ENCODE measurements at regions not wholly inside any gene's neighbourhood (a gene's known extent, or its start where the extent isn't known, plus 50 kb on each side); places are given as distances from the start of the nearest gene placed in this dataset.
"Not testable (repeated sequence)": the region's sequence is repeated elsewhere in the genome, so short reads cannot be mapped to it uniquely, and the experiment has no call there.

DNA sequence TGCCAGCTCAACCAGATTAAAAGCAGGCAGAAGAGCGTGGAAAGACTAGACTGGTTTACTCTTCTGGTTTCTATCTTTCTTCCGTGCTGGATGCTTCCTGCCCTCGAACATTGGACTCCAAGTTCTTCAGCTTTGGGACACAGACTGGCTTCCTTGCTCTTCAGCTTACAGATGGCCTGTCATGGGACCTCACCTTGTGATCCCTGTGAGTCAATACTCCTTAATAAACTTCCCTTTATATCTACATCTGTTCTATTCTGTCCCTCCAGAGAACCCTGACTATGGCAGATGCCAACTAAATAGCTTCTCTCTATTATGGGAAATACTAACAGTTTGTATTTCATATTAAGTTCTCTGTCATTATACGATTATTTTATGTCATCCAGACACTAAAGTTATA lies 609.1 kb downstream of the LMO7 start:
- no peak for DNase-seq

DNA sequence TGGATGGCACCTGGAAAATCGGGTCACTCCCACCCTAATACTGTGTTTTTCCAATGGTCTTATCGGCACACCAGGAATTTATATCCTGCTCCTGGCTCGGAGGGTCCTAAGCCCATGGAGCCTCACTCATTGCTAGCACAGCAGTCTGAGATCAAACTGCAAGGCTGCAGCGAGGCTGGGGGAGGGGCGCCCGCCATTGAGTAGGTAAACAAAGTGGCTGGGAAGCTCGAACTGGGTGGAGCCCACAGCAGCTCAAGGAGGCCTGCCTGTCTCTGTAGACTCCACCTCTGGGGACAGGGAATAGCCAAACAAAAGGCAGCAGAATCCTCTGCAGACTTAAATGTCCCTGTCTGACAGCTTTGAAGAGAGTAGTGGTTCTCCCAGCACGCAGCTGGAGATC lies 607.0 kb downstream of the LMO7 start:
- not testable (repeated sequence) for DNase-seq

DNA sequence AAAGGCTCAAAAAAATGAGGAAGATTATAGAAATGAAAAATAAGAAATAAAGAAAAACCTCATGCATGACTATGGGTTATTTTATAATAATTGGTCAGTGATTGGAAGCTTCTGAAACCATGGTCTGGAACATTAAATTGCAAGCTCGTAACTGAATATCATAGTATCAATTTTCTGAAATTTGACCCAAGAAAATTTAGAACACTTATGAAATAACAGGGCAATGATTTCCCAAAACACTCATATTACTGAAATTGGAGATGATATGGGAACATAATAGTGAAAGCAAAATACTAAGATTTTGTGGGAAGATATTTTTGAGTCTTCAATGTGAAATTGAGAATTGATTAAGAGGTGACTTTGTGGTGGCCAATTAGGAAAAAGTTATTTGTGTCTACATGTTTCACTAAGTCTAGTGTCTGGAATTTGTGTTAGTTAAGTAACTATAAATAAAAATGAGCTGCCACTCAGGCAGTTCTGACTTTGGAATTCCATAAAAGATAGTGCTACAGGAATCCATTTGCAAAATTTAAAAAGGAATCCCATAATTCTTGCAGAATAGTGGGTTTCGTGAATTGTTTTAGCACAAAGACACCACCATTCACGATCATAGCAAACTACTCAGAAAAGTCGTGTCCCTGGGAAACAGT lies 603.0 kb downstream of the LMO7 start:
- no peak for DNase-seq

DNA sequence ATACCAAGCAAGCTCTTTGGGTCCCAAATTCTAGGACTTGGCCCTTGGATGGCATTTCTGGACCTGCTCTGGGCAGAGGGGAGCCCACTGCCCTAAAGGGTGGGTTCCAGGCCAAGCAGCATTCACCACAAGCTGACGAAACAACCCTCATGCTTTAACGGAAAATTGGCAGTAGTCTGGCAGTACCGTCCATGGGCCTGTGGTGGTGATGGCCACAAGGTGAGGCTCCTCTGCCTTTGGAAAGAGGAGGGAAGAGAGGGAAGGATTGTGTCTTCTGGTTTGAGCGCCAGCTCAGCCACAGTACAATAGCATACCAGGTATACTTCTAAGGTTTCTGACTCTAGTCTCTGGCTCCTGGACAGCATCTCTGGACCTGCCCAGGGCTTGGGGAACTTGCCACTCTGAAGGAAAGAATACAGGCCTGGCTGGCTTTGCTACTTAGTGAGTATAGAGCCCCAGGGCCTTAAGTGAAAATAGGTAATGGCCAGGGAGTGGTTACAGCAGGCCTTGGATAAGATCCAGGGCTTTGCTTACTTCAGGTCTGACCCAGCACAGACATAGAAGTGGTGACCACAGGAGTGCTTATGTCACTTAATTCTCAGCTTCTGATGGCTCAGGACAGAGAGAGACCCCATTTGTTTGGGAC lies 595.5 kb downstream of the LMO7 start:
- no peak for DNase-seq

DNA sequence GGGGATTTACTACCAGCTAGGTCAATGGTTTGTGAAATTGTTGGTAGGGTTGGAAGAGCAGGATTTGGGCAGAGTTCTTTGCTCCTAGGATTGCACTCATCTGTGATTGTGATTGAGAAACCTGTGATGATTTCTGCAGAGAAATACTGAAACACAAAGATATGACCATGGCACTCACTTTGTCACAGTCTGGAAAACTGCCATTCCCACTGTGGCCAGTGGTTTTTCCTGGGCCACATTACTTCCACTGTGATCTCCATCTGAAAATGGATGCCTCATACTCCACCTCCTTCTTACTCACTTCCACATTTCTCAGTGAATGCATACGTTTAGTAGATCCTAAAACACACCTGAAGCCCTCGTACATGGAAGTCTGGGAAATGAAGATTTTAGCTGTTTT lies 593.2 kb downstream of the LMO7 start:
- no peak for DNase-seq

DNA sequence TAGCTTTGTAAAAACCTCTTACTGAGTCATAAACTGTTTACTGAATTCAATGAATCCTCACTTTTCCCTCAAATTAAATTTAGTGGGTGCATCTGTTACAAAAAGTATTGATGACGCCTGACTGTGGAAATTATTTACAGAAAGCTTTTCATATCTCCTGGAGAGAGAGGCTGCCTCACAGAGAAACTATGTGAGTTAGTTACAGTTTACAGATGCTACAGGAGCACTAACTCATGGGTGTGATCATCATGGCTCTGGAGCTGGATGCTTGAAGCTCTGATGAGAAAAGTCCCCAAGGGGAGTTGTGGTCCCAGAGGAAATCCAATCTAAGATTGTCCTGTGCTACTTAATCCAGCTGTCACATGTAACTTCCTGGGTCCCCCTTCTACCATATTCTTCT lies 590.8 kb downstream of the LMO7 start:
- no peak for DNase-seq

DNA sequence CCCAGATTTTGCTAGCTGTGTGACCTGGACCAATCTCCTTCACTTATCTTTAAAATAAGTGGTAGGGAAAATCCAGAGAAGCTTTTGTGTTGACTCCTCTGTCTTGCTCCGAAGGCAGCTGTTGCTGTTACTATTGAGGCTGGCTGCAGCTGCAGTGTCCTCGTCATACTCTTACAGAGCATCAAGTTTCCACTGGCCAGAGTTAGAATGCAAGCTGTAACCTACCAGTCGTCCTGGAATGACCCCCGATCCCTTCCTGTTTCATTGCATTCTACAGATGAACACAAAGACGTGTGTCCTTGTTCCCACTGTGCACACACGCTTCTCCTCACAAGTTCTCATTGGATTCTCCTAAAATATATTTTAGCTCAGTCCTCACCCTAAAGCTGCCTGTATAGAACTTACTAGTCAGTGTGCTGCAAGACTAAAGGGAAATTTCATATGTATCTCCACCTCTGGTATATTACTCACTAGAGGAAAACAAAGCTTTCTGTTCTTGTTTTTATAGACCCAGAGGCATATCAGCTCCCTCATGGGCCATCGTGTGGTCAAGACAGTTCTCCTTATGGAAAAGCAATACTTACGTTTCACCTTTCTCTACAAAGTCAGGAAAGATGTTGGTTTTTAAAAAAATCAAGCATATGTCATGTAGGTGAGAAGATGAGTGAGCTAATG lies 589.8 kb downstream of the LMO7 start:
- no peak for DNase-seq

DNA sequence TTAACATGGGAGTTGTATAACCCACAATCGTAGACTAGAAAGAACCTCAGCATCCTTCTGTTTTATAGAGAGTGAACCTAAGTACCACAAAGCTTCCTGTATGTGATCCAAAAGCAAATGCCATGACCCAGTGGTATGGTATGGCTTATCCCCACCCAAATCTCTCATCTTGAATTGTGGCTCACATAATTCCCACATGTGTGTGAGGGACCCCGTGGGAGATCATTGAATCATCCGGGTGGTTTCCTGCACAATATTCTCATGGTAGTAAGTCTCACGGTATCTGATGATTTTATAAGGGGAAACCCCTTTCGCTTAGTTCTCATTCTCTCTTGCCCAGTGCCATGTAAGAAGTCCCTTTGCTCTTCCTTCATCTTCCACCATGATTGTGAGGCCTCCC lies 587.9 kb downstream of the LMO7 start:
- no peak for DNase-seq

DNA sequence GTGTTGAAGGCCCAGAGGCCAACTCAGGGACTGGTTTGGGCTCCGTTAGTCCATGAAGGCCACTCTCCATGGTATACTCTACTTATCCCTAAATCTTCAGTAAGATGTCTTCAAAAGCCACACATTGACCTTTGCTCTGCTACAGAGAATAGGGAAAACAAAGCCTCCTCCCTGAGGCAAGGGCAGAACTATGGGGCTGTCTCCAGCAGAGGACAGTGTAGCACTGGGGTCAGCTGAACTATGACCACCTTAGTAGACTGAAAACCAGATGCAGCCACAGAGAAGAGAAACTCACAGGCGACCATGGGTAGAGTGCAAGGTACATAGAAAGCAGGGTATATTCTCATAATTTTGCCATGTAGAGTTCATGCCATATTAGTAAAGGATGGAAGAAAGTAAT lies 587.4 kb downstream of the LMO7 start:
- no peak for DNase-seq

DNA sequence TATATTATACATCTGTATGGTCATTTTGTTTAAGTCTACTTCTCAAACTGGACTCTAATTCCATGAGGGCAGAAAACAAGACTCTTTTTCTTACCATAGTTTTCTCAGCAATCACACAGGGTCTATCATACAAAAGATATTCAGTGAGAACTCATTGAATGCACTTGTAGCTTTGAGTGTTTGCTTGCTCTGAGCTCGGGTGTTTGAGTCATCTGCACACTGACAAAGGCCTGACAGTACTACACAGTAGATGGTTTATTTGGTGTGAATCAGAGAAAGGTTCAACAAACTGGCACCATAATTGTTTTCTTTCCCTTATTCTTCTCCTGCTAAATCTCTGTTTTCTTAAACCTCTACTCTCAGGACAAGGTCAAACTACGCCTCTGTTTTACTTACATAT lies 586.4 kb downstream of the LMO7 start:
- DNase-seq, result no peak

DNA sequence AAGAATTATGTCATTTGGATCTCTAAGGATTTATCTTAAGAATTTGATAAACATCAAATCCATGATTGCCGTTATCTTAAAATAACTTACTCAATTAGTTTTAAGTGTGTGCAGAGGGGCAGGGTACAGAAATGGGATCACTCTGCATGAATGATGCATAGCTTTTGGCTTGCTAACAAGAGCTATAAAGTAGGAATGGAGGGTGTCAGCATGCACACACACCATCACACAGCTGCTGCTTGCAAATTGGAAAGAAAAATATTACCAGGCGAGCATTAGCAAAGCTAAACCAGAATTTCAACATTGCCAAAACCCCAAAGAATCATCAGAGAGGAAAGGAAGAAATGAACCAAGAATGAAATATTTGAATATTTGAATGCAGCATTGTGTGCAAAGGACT lies 580.6 kb downstream of the LMO7 start:
- no peak for DNase-seq

DNA sequence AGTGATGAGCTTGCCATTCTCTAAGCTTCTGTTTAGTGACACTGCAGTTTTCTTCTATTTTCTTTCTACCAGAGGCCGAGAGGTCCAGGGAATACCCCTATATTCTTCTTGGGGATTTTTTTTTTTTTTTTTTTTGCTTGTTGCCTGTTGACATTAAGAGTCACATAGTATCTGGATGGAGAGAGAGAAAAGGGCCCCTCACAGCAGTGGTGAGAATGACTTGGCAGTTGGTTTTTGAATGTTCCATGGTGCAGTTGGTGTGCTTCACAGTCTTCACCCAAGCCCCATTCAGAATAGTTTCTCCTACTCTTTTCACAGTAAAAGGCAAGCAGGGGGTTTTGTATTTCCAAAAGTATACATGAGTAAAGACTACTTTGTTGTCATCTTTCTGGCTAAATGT lies 577.9 kb downstream of the LMO7 start:
- no peak for DNase-seq

DNA sequence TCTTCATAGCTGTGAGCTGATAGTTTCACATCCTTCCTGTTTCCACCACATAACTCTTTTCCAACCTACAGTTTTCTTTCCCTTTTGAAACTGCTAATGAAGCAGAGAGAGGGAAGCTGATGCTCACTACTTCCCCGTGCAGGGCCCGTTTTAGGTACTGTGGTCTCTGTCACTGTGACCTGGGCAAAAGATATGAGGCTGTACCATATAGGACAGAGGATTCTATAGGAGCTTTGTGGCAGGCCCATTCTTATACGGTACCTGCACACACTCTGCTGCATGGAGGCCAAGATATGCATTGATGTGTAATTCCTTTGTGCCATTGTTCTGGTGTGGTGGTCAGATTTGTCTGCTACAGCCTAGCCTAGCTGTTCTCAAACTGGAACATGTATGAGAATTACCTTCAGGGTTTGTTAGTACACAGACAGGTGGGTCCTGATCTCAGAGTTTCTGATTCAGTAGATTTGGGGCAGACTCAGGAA lies 577.3 kb downstream of the LMO7 start:
- DNase-seq, result no peak

DNA sequence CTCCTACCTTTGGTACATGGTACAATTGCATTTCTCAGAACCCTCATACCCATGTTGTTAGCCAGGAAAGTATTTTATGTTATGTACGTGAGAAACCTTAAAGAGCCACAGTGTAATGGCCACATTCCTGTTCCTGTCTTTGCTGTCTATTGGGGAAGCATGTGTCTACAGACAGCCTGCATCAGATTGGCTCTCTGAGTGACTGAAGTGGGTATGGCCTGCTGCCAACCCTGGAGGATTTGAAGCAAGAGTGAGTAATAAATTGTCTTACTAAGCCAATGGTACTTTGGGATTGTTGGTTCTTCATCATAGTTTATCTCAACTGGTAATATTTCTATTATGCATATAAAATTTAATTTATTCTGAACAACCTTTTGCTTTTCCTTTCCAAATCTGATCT lies 574.1 kb downstream of the LMO7 start:
- no peak for DNase-seq

DNA sequence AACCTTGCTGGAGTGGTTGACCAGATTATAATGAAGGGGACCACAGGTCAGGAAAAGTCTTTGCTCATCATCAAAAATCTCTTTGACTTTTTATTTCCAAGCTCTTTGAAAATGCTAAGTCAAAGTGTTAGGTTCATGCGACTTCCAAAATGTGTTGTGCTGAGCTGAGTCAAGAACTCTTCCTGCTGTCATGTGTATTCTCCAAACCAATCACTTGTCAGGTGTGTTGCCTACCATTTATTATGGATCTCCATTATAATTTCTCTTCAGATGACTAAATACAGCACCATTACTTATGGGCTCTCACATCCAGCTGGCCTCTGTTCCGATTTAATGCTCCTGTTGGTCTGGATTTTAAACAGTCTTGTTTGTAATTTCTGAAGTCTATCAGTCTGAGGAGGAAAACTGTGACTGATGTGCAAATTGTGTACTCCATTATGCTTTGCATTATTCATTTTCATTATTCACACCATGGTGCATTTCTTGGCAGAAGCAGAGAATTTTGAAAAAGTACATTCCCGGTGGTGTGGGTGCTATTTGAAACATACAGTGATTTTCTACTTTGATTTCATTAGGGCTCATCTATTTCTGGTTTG lies 562.5 kb downstream of the LMO7 start:
- no peak for DNase-seq

DNA sequence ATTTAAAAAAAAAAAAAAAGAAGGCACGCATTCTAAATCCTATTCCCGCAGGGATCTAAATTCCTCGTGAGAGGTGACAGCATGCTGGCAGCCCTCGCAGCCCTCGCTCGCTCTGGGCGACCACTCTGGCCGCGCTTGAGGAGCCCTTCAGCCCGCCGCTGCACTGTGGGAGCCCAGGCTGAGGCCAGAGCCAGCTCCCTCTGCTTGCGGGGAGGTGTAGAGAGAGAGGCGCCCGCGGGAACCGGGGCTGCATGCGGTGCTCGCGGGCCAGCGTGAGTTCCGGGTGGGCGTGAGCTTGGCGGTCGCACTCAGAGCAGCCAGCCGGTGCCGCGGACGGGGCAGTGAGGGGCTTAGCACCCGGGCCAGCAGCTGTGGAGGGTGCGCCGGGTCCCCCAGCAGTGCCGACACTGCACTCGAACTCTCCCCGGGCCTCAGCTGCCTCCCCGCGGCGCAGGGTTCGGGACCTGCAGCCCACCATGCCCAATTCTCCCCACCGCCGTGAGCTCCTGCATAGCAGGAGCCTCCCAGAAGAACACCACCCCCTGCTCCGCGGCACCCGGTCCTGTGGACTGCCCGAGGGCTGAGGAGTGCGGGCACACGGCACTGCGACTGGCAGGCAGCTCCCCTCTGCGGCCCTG lies 553.9 kb downstream of the LMO7 start:
- DNase-seq, result no peak

DNA sequence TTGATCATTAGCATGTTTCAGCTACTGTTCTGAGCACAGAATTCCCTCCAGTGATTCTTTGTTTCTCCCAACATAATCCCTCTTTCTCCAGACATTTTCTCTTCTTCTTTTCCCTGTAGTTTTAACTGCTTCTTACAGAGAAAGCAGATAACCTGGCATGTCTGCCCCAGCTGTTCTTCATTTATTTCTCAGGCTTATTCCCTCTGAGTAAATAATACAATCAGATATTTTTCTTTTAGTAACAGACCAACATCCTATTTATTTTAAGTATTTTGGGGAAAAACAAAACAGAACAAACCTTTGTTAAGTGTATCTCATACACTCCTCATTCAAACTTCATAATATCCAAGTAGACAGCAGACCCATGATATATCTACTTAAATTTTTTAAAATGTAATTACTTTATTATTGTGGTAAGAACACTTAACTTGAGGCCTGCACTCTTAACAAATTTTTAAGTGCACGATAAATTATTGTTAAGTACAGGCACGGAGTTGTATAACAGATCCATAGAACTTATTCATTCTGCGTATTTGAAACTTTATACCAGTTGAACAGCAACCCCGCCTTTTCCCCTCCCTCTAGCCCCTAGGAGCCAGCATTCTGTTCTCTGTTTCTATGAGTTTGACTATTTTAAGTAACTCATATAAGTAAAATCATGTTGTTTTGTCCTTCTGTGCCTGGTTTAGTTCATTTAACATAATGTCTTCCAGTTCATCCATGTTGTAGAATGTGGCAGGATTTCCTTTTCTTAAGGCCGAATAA lies 540.0 kb downstream of the LMO7 start:
- DNase-seq, result no peak

DNA sequence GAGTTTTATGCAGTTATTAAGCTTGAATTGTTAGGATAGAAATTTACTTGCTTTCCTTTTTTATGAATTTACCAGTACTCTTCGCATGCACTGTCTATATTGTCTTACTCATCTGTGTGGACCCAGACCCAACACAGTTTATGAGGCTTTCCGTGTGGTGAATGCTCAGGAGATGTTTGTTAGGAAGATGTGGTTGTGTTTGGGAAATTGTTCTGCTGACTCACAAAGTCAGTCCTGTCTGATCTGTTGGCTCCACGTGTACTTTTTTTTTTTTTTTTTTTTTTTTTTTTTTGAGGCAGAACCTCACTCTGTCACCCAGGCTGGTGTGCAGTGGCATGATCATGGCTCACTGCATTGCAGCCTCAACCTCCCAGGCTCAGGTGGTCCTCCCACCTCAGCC lies 532.5 kb downstream of the LMO7 start:
- no peak for DNase-seq

DNA sequence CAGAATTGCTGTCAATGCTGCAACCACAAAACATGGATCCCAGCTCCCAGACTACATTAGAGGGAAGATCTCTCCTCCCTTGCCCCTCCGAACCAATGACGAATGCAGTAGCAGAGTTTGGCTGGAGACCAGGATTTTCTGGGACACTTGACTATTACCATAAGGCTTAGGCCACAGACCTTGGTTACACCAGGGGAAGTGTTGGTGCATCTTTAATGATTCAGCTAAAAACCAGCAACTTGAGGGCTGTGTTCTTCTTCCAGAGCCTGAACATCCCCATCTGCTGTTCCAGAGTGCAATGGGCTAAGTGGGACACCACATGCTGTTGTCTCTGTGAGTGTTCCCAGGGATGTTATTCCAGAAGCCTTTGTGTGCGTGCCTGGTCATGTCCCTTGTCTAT lies 528.2 kb downstream of the LMO7 start:
- peak; percentile 1 for DNase-seq

DNA sequence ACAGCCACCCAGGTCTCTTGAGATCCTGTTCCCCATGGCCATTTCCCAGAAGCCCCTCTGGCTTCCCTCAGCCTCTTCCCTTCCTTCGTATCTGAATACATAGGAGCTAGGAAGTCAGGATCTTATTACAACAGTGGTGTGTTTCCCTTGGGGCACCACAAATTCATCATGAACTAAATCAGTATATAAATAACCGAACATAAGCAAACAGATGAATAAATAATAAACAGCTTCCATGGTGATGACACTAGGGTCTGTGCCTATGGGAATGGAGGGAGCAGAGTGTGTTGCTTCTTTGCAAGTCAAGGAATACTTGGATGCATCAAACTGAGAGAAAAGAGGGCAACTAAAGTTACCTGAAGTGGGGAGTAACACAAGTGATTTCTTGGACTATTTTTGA lies 527.6 kb downstream of the LMO7 start:
- no peak for DNase-seq

DNA sequence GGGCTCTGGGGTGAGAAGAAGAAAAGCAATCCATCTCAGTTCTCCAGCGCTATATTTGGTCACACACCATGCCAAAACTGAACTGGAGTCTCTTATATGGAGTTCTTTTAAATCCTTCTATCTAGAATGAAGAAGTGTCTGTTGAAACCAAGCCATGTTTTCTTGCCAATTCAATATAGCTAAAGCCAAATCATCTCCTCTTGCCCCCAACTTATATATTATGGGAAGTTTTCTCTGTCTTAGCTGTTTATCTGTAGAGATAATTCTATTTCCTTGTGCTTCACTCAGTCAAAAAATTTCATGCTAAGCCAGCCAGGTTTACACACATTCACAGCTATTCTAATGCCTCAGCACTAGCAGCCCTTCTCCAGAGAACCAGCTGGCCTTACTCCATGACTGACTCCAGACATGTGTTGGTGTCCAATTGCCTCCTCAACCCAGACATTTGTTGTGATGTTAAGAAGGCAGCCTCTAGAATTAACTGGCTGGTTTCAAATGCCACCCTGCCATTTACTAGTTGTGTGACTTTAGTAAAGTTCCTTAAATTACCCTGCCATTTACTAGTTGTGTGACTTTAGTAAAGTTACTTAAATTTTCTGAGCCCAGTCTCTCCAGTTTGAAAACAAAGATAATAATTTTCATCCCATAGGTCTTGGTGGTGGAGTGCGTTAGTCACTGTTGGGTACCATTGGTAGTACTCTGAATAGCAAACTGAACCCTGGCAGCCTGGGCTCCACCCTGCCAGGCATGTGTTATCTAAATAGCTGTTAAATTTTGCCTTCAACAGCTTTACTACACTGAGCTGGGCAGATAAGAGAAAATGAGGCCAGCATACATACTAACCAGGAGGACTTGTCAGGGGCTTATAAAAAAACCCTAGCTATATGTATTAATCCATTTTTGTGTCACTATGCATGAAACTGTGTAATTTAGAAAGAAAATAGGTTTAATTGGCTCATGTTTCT lies 525.1 kb downstream of the LMO7 start:
- peak; percentile 15 for DNase-seq

DNA sequence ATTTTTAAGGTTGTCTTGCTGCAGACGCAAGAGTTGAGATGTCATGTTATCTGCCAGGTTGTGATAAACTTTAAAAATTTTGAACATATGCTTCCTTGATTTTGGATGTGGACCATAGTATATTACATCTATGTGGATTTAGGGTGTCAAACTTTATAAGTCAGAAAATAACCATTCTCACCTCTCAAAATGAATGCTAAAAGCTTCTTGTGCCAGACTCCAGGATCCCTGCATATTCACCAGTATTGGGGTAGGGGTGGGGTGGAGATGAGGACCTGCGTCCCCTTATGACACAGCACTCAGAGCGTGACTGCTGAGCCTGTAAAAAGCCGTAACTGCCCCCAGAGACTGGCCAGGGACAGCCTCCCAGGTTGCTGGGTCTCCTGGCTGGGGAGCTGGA lies 524.4 kb downstream of the LMO7 start:
- DNase-seq, result no peak
